ENCODE measurements at regions not wholly inside any gene's neighbourhood (a gene's known extent, or its start where the extent isn't known, plus 50 kb on each side); places are given as distances from the start of the nearest gene placed in this dataset.
"Not testable (repeated sequence)": the region's sequence is repeated elsewhere in the genome, so short reads cannot be mapped to it uniquely, and the experiment has no call there.

DNA sequence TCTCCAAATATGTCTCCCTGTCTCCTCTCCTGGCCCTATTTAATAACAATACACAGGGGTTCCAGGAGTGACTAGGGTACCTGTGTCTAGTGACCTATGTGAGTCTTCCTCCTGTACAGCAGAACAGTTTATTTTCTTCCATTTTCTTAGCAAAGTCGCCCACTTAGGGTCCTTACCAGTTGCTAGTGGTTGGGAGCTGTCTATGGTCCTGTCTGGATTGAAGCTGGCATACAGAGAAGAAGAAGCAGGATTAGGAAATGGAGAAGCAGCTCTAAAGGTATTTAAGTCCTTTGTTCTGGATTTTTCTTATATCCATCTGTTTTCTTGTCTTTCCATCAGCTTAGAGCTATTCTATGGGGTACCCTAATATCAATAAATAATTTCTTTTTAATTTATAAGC, 587.1 kb upstream of the CPEB2 start:
- intact Hi-C loops (cut with DNase I; ENCODE audit: low total_unique reads) (no loop called here), in situ Hi-C loops (cut with MboI; ENCODE audit: low sequenced_read_pairs in 4 of 4) (no loop called here)
- no peak for DNase-seq

DNA sequence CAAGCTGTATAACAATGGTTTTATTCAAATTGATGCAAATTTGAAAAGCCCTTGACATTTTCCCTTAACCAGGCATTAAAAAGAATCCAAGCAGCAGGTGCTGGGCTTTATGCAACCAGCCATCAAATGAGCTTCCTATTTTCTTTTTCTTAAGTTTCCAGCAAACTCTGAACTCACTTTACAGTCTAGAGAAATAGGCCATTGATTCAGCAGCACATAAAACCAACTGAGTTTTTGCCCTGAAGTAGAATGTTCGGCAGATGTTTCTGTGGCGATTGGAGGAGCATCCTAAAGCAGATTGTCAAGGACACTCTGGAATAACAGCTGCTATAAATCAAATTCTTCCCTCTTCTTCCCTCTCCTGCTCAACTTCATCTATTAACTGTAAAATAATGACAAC, 582.8 kb upstream of the CPEB2 start:
- no peaks in the 10 kb centered on the region for H3K36me3 ChIP-seq
- in situ Hi-C loops (cut with MboI; ENCODE audit: low sequenced_read_pairs in 4 of 4) (no loop called here), intact Hi-C loops (cut with DNase I; ENCODE audit: low total_unique reads) (no loop called here)
- no peaks in the 10 kb centered on the region for H3K4me1 ChIP-seq
- DNase-seq (no peak), ATAC-seq (no peak)
- TF ChIP-seq CTCF (IDR thresholded peaks at IDR 0.05 in 4 of 5, conservative IDR thresholded peaks at IDR 0.05 in 1 of 5) (no peak), POLR2A (IDR thresholded peaks at IDR 0.05) (no peak)
- H3K9me3 ChIP-seq, result no peaks in the 10 kb centered on the region
- H3K4me3 ChIP-seq, result no peak overlapping the region
- no peaks in the 10 kb centered on the region for H3K27me3 ChIP-seq
- no peak overlapping the region for H3K27ac ChIP-seq

More for the DNA sequence above, 587.1 kb upstream of the CPEB2 start:
- no peaks in the 10 kb centered on the region for H3K4me1 ChIP-seq
- TF ChIP-seq CTCF (IDR thresholded peaks at IDR 0.05 in 4 of 5, conservative IDR thresholded peaks at IDR 0.05 in 1 of 5), result no peak
- TF ChIP-seq POLR2A (IDR thresholded peaks at IDR 0.05), result no peak
- no peak overlapping the region for H3K4me3 ChIP-seq
- no peak for ATAC-seq
- H3K36me3 ChIP-seq, result no peaks in the 10 kb centered on the region
- no peaks in the 10 kb centered on the region for H3K9me3 ChIP-seq
- H3K27me3 ChIP-seq, result no peaks in the 10 kb centered on the region
- no peak overlapping the region for H3K27ac ChIP-seq

GRCh38 chr4:14426297-14426696, 576.0 kb upstream of the CPEB2 start:
- H3K27me3 ChIP-seq; H3K36me3 ChIP-seq; in situ Hi-C loops (cut with MboI; ENCODE audit: low sequenced_read_pairs in 4 of 4); H3K9me3 ChIP-seq; H3K4me3 ChIP-seq; intact Hi-C loops (cut with DNase I; ENCODE audit: low total_unique reads); H3K27ac ChIP-seq; ATAC-seq; H3K4me1 ChIP-seq; DNase-seq: not testable (repeated sequence)

- TF ChIP-seq POLR2A (IDR thresholded peaks at IDR 0.05), result no peak
- TF ChIP-seq CTCF (IDR thresholded peaks at IDR 0.05 in 4 of 5, conservative IDR thresholded peaks at IDR 0.05 in 1 of 5), result no peak
- intact Hi-C loops (cut with DNase I; ENCODE audit: low total_unique reads), result no loop called here
- in situ Hi-C loops (cut with MboI; ENCODE audit: low sequenced_read_pairs in 4 of 4), result no loop called here
- H3K9me3 ChIP-seq, result no peaks in the 10 kb centered on the region
- no peak overlapping the region for H3K27ac ChIP-seq
- no peaks in the 10 kb centered on the region for H3K27me3 ChIP-seq
- no peak overlapping the region for H3K4me3 ChIP-seq
- H3K4me1 ChIP-seq, result no peaks in the 10 kb centered on the region
- DNase-seq, result no peak
- no peak for ATAC-seq
- H3K36me3 ChIP-seq, result no peaks in the 10 kb centered on the region
Measured at GRCh38 chr4:14428125-14428524, 574.2 kb upstream of the CPEB2 start.

GRCh38 chr4:14431155-14432134, 570.8 kb upstream of the CPEB2 start:
- H3K4me3 ChIP-seq, result no peak overlapping the region
- no peaks in the 10 kb centered on the region for H3K36me3 ChIP-seq
- H3K27me3 ChIP-seq, result no peaks in the 10 kb centered on the region
- no peak for TF ChIP-seq POLR2A (IDR thresholded peaks at IDR 0.05)
- TF ChIP-seq CTCF (IDR thresholded peaks at IDR 0.05 in 4 of 5, conservative IDR thresholded peaks at IDR 0.05 in 1 of 5), result no peak
- H3K9me3 ChIP-seq, result no peaks in the 10 kb centered on the region
- no peaks in the 10 kb centered on the region for H3K4me1 ChIP-seq
- intact Hi-C loops (cut with DNase I; ENCODE audit: low total_unique reads), result no loop called here
- in situ Hi-C loops (cut with MboI; ENCODE audit: low sequenced_read_pairs in 4 of 4), result no loop called here
- ATAC-seq, result no peak
- H3K27ac ChIP-seq, result no peak overlapping the region
- DNase-seq, result no peak

All from gastrocnemius medialis (tissue), 4 donors.